H1 (cell line): ENCODE measurements at regions not wholly inside any gene's neighbourhood (a gene's known extent, or its start where the extent isn't known, plus 50 kb on each side); places are given as distances from the start of the nearest gene placed in this dataset.
A peak's percentile ranks its signal among the peaks of the same experiment; 100 is the strongest.

Source experiments
- CTCF ChIA-PET: fragments of 300-600 bp; sonication (Branson Sonifier 250); formaldehyde crosslinking; loops from one replicate; lab custom pipeline; 2021; ENCODE audit not compliant: partially characterized antibody; lab: Charles Lee
- POLR2A ChIA-PET: fragments of 300-600 bp; sonication (Branson Sonifier 250); formaldehyde crosslinking; loops from one replicate; lab custom pipeline; 2021; ENCODE audit warnings: inconsistent platforms; ENCODE audit not compliant: partially characterized antibody; lab: Charles Lee
- DNase-seq, 2 experiments: peaks; one replicate each; pipeline versions ENCODE4 v3.0.0 to v3.0.0-alpha.2; 2010 to 2022; ENCODE audit warnings: low spot score in 2 of 2, low read depth in 1 of 2, mixed read lengths in 1 of 2
- FAIRE-seq: peaks from 2 replicates; lab custom pipeline; 2011; peaks lifted over from hg19 to GRCh38; lab: Jason Lieb, UNC
- H2AFZ ChIP-seq: 2 replicates; pipeline ENCODE4 v1.8.1; 2012; ENCODE audit warnings: low read length, inconsistent platforms
- H2AK5ac ChIP-seq: 2 replicates; pipeline ENCODE4 v1.6.1; 2013; ENCODE audit warnings: low read depth, low read length
- H2BK120ac ChIP-seq: replicated peaks from 2 replicates; pipeline ENCODE3; 2013; ENCODE audit warnings: low read depth, low read length, inconsistent platforms
- H2BK12ac ChIP-seq: 2 replicates; pipeline ENCODE4 v1.6.1; 2013; ENCODE audit warnings: low read depth, low read length
- H2BK15ac ChIP-seq: 2 replicates; pipeline ENCODE4 v1.6.1; 2013; ENCODE audit warnings: low read length
- H2BK20ac ChIP-seq: 2 replicates; pipeline ENCODE4 v1.6.1; 2013; ENCODE audit warnings: low read length
- H2BK5ac ChIP-seq: 2 replicates; pipeline ENCODE4 v1.6.1; 2013; ENCODE audit warnings: low read depth, low read length
- H3K14ac ChIP-seq: 2 replicates; pipeline ENCODE4 v1.6.1; 2013; ENCODE audit warnings: inconsistent platforms; ENCODE audit not compliant: insufficient read length
- H3K18ac ChIP-seq: 2 replicates; pipeline ENCODE4 v1.6.1; 2013; ENCODE audit warnings: low read length; ENCODE audit errors: extremely low read depth
- H3K23ac ChIP-seq: 2 replicates; pipeline ENCODE4 v1.6.1; 2013; ENCODE audit warnings: inconsistent platforms; ENCODE audit not compliant: insufficient read length
- H3K23me2 ChIP-seq: 2 replicates; pipeline ENCODE4 v1.6.1; 2013; ENCODE audit warnings: low read depth, low read length
- H3K27ac ChIP-seq: 2 replicates; pipeline ENCODE4 v1.6.1; 2011; ENCODE audit warnings: low read depth, low read length, inconsistent platforms
- H3K27me3 ChIP-seq, 4 experiments: replicated peaks in 1 of 4; 1 replicate in 1 of 4; 2 replicates in 3 of 4; pipeline versions ENCODE4 v1.6.1 to v1.8.1; 2011 to 2013; ENCODE audit warnings: low read length in 3 of 4, mild to moderate bottlenecking in 3 of 4, inconsistent platforms in 2 of 4, mixed read lengths in 2 of 4, moderate library complexity in 1 of 4; ENCODE audit not compliant: control insufficient read depth in 3 of 4, insufficient read depth in 3 of 4; ENCODE audit errors: extremely low read depth in 1 of 4
- H3K36me3 ChIP-seq, 4 experiments: 2 replicates each; pipeline versions ENCODE4 v1.6.1 to v1.8.1; 2011 to 2013; ENCODE audit warnings: mild to moderate bottlenecking in 4 of 4, low read length in 3 of 4, moderate library complexity in 2 of 4, control low read depth in 1 of 4, inconsistent platforms in 1 of 4; ENCODE audit not compliant: insufficient read depth in 4 of 4, control insufficient read depth in 2 of 4
- H3K4ac ChIP-seq: replicated peaks from 2 replicates; pipeline ENCODE3; 2013; ENCODE audit warnings: low read length, low read depth, mixed read lengths, inconsistent platforms; ENCODE audit not compliant: insufficient read length
- H3K4me1 ChIP-seq, 4 experiments: replicated peaks in 1 of 4; 1 replicate in 1 of 4; 2 replicates in 3 of 4; pipeline versions ENCODE4 v1.6.1 to v1.8.1; 2011 to 2013; ENCODE audit warnings: low read length in 3 of 4, inconsistent platforms in 2 of 4, mixed read lengths in 1 of 4; ENCODE audit not compliant: insufficient read depth in 4 of 4, control insufficient read depth in 3 of 4
- H3K4me2 ChIP-seq, 2 experiments: 2 replicates each; pipeline versions ENCODE4 v1.6.1 to v1.8.1; 2011 to 2013; ENCODE audit warnings: low read depth in 2 of 2, low read length in 2 of 2, control low read depth in 1 of 2, inconsistent platforms in 1 of 2, mild to moderate bottlenecking in 1 of 2; ENCODE audit not compliant: insufficient read depth in 1 of 2
- H3K4me3 ChIP-seq, 4 experiments: fragments of 200-600, 300-600 bp in 1 of 4; sonication (generic), shearing (Covaris generic), sonication (Bioruptor Twin) in 1 of 4; 2 replicates each; pipeline versions ENCODE4 v1.5.1 to v1.8.1; 2011 to 2016; ENCODE audit warnings: low read length in 4 of 4, low read depth in 3 of 4, control low read depth in 2 of 4, inconsistent platforms in 2 of 4, mild to moderate bottlenecking in 2 of 4, mixed read lengths in 1 of 4, moderate library complexity in 1 of 4; ENCODE audit not compliant: insufficient read depth in 2 of 4; ENCODE audit errors: extremely low read depth in 1 of 4
- H3K56ac ChIP-seq: replicated peaks from 2 replicates; pipeline ENCODE3; 2013; ENCODE audit warnings: low read depth, mild to moderate bottlenecking, mixed read lengths, low read length, inconsistent platforms; ENCODE audit not compliant: insufficient read length
- H3K79me1 ChIP-seq: 2 replicates; pipeline ENCODE4 v1.6.1; 2013; ENCODE audit warnings: low read depth, low read length, control low read depth
- H3K79me2 ChIP-seq, 2 experiments: 2 replicates each; pipeline versions ENCODE4 v1.6.1 to v1.8.1; 2012 to 2013; ENCODE audit warnings: low read length in 2 of 2, mild to moderate bottlenecking in 2 of 2, inconsistent platforms in 1 of 2; ENCODE audit not compliant: insufficient read depth in 2 of 2, control insufficient read depth in 1 of 2
- H3K9ac ChIP-seq, 4 experiments: replicated peaks in 1 of 4; 1 replicate in 1 of 4; 2 replicates in 3 of 4; pipeline versions ENCODE4 v1.6.1 to v1.8.1; 2011 to 2013; ENCODE audit warnings: low read depth in 3 of 4, low read length in 3 of 4, control low read depth in 2 of 4, mild to moderate bottlenecking in 2 of 4, moderate library complexity in 2 of 4, inconsistent platforms in 1 of 4; ENCODE audit errors: extremely low read depth in 1 of 4
- H3K9me3 ChIP-seq, 2 experiments: 2 replicates each; pipeline versions ENCODE4 v1.6.1 to v1.8.1; 2012 to 2013; ENCODE audit warnings: mild to moderate bottlenecking in 2 of 2, moderate library complexity in 2 of 2, control low read depth in 1 of 2, inconsistent platforms in 1 of 2, low read depth in 1 of 2, low read length in 1 of 2, mixed read lengths in 1 of 2; ENCODE audit not compliant: insufficient read depth in 2 of 2
- H4K20me1 ChIP-seq, 2 experiments: replicated peaks in 1 of 2; 2 replicates each; pipeline versions ENCODE3 to v1.8.1; 2011 to 2013; ENCODE audit warnings: inconsistent platforms in 2 of 2, low read length in 2 of 2, mild to moderate bottlenecking in 1 of 2; ENCODE audit not compliant: insufficient read depth in 2 of 2, control insufficient read depth in 1 of 2
- H4K5ac ChIP-seq: 2 replicates; pipeline ENCODE4 v1.6.1; 2013; ENCODE audit warnings: low read length, low read depth, mixed read lengths, inconsistent platforms; ENCODE audit not compliant: insufficient read length
- H4K8ac ChIP-seq: 2 replicates; pipeline ENCODE4 v1.8.0; 2013; ENCODE audit warnings: mild to moderate bottlenecking, moderate library complexity, low read length, inconsistent platforms; ENCODE audit not compliant: insufficient read depth; ENCODE audit errors: extremely low read depth
- H4K91ac ChIP-seq: replicated peaks from 2 replicates; pipeline ENCODE3; 2013; ENCODE audit warnings: low read length, mixed read lengths, inconsistent platforms; ENCODE audit not compliant: insufficient read length
- CHD2 ChIP-seq: IDR thresholded peaks from 2 replicates; pipeline ENCODE4 v1.6.1; 2012; ENCODE audit warnings: low read length, improper control_type of control experiment
- CTCF ChIP-seq, 3 experiments: IDR thresholded peaks; 1 replicate in 2 of 3; 2 replicates in 1 of 3; pipeline versions ENCODE4 v1.5.1 to v1.6.1; 2011; ENCODE audit warnings: low read length in 3 of 3, mild to moderate bottlenecking in 3 of 3, inconsistent platforms in 2 of 3, low read depth in 1 of 3, moderate library complexity in 1 of 3; ENCODE audit not compliant: insufficient read depth in 1 of 3; ENCODE audit errors: control extremely low read depth in 1 of 3
- GABPA ChIP-seq: IDR thresholded peaks from 2 replicates; pipeline ENCODE4 v1.6.1; 2011; ENCODE audit warnings: mild to moderate bottlenecking, low read length, moderate library complexity, borderline replicate concordance; ENCODE audit not compliant: insufficient read depth
- JUND ChIP-seq: IDR thresholded peaks from 2 replicates; pipeline ENCODE4 v1.6.1; 2011; ENCODE audit warnings: mild to moderate bottlenecking, improper control_type of control experiment, low read length
- NRF1 ChIP-seq: IDR thresholded peaks from 2 replicates; pipeline ENCODE4 v1.6.1; 2011; ENCODE audit warnings: mild to moderate bottlenecking, low read depth, low read length, improper control_type of control experiment
- TAF1 ChIP-seq: IDR thresholded peaks from 2 replicates; pipeline ENCODE4 v1.6.1; 2011; ENCODE audit warnings: mild to moderate bottlenecking, low read depth, low read length
- WGBS, 2 experiments: shearing (Covaris generic) in 1 of 2; methylation state at CpG; one replicate each; pipeline versions ENCODE4 v1.1.6 to v1.1.7; 2013 to 2015; ENCODE audit warnings: low lambda C conversion rate in 2 of 2, mixed read lengths in 2 of 2, inconsistent platforms in 1 of 2, low coverage in 1 of 2, missing lambda C conversion rate in 1 of 2; ENCODE audit not compliant: insufficient replicate concordance in 2 of 2, insufficient coverage in 1 of 2, insufficient read length in 1 of 2; ENCODE audit errors: extremely low coverage in 1 of 2, missing lambda C conversion rate in 1 of 2; 5-methylcytosine and 5-hydroxymethylcytosine counted together

GRCh38 chr1:34270181-34270580 is 93.5 kb downstream of the C1orf94 start:
- Histone ChIP-seq H3K9me3 (no peaks in the 10 kb centered on the region), H2BK12ac (no peak overlapping the region), H3K79me2 (no peaks in the 10 kb centered on the region), H3K4ac (no peak overlapping the region), H3K56ac (no peak overlapping the region), H3K4me3 (no peak overlapping the region), H4K5ac (no peak overlapping the region), H3K36me3 (no peaks in the 10 kb centered on the region), H3K14ac (no peak overlapping the region), H4K8ac (no peak overlapping the region), H2AFZ (no peak overlapping the region), H3K23ac (no peak overlapping the region), H3K4me1 (peaks cover 0 to 5% (median 3%) of the 10 kb centered on the region in 4 experiments; a peak in 5 of 7 replicates), H3K4me2 (no peak overlapping the region), H2BK120ac (no peak overlapping the region), H3K9ac (no peak overlapping the region), H2BK5ac (no peak overlapping the region), H2BK15ac (no peak overlapping the region), H4K20me1 (peaks cover 0 to 2% of the 10 kb centered on the region in 2 experiments), H3K79me1 (no peaks in the 10 kb centered on the region), H3K27ac (no peak overlapping the region), H2BK20ac (no peak overlapping the region), H2AK5ac (no peak overlapping the region), H3K27me3 (peaks cover 0 to 3% (median under 1%) of the 10 kb centered on the region in 4 experiments; a peak in 3 of 7 replicates), H3K23me2 (no peaks in the 10 kb centered on the region), H3K18ac (no peak overlapping the region), H4K91ac (no peak overlapping the region)
- TF ChIP-seq GABPA (no peak), CTCF (IDR thresholded peaks at IDR 0.05; ENCODE audit: control extremely low read depth in 1 of 3, insufficient read depth in 1 of 3, low read depth in 1 of 3, low read length in 3 of 3) (no peak), JUND (no peak), NRF1 (no peak), CHD2 (no peak), TAF1 (no peak)
- DNase-seq (peak in 1 of 2 experiments; percentile 1), FAIRE-seq (no peak)
- POLR2A ChIA-PET, result no interaction called here
- 67% methylated on average over 3 of the region's 3 CpGs; no CpG with 5 or more reads in 1 of the 2 experiments for WGBS, 2 experiments
- CTCF ChIA-PET, result no interaction called here
